Endothelial cell (in vitro differentiated cells): ENCODE measurements at regions not wholly inside any gene's neighbourhood (a gene's known extent, or its start where the extent isn't known, plus 50 kb on each side); places are given as distances from the start of the nearest gene placed in this dataset.

Experiments used
- DNase-seq: peaks from one replicate; pipeline ENCODE4 v3.0.0; 2021; ENCODE audit warnings: low spot score
- H3K27ac Mint-ChIP-seq: one replicate; pipeline ENCODE4 v1.8.0; 2021; ENCODE audit warnings: mixed read lengths, inconsistent platforms; ENCODE audit not compliant: unreplicated experiment
- H3K27me3 Mint-ChIP-seq: one replicate; pipeline ENCODE4 v1.8.0; 2021; ENCODE audit warnings: mild to moderate bottlenecking, moderate library complexity, mixed read lengths, inconsistent platforms; ENCODE audit not compliant: unreplicated experiment
- H3K36me3 Mint-ChIP-seq: one replicate; pipeline ENCODE4 v1.8.0; 2021; ENCODE audit warnings: mild to moderate bottlenecking, low read depth, mixed read lengths, inconsistent platforms; ENCODE audit not compliant: unreplicated experiment
- H3K4me1 Mint-ChIP-seq: one replicate; pipeline ENCODE4 v1.8.0; 2021; ENCODE audit warnings: mild to moderate bottlenecking, mixed read lengths, inconsistent platforms; ENCODE audit not compliant: unreplicated experiment
- H3K4me3 Mint-ChIP-seq: one replicate; pipeline ENCODE4 v1.8.0; 2021; ENCODE audit warnings: mild to moderate bottlenecking, mixed read lengths, inconsistent platforms; ENCODE audit not compliant: unreplicated experiment
- H3K9me3 Mint-ChIP-seq: one replicate; pipeline ENCODE4 v1.8.0; 2021; ENCODE audit warnings: mixed read lengths, inconsistent platforms; ENCODE audit not compliant: unreplicated experiment
- TF ChIP-seq, protein P1 (sequence below): fragments of 200-600 bp; sonication (generic); IDR thresholded peaks from one replicate; pipeline ENCODE4 v1.5.0; 2021; ENCODE audit warnings: antibody characterized with exemption; ENCODE audit not compliant: unreplicated experiment

DNA sequence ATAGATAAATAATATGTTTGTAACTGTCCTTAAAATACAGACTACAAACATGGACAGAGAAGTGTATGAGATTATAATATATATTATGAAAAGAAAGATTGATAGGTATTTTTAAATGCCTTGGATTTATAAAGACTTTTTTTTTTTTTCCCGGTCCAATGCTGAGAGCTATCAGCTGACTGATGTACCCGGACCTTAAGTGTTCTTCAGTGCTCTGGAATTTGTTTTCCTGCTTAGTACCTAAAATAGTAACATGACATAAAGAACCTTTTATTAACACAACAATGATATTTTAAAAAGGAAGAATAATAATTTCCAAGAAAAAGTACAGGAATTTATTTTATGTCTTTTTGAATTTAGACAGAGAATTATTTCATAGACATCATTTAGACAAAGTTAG lies 795.5 kb upstream of the PCDH9 start:
- no peaks in the 10 kb centered on the region for H3K27me3 Mint-ChIP-seq
- DNase-seq, result no peak
- TF ChIP-seq, protein P1, sequence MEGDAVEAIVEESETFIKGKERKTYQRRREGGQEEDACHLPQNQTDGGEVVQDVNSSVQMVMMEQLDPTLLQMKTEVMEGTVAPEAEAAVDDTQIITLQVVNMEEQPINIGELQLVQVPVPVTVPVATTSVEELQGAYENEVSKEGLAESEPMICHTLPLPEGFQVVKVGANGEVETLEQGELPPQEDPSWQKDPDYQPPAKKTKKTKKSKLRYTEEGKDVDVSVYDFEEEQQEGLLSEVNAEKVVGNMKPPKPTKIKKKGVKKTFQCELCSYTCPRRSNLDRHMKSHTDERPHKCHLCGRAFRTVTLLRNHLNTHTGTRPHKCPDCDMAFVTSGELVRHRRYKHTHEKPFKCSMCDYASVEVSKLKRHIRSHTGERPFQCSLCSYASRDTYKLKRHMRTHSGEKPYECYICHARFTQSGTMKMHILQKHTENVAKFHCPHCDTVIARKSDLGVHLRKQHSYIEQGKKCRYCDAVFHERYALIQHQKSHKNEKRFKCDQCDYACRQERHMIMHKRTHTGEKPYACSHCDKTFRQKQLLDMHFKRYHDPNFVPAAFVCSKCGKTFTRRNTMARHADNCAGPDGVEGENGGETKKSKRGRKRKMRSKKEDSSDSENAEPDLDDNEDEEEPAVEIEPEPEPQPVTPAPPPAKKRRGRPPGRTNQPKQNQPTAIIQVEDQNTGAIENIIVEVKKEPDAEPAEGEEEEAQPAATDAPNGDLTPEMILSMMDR, result no peak
- H3K27ac Mint-ChIP-seq, result no peak overlapping the region
- H3K36me3 Mint-ChIP-seq, result no peaks in the 10 kb centered on the region
- no peaks in the 10 kb centered on the region for H3K4me1 Mint-ChIP-seq
- no peaks in the 10 kb centered on the region for H3K9me3 Mint-ChIP-seq
- no peak overlapping the region for H3K4me3 Mint-ChIP-seq

DNA sequence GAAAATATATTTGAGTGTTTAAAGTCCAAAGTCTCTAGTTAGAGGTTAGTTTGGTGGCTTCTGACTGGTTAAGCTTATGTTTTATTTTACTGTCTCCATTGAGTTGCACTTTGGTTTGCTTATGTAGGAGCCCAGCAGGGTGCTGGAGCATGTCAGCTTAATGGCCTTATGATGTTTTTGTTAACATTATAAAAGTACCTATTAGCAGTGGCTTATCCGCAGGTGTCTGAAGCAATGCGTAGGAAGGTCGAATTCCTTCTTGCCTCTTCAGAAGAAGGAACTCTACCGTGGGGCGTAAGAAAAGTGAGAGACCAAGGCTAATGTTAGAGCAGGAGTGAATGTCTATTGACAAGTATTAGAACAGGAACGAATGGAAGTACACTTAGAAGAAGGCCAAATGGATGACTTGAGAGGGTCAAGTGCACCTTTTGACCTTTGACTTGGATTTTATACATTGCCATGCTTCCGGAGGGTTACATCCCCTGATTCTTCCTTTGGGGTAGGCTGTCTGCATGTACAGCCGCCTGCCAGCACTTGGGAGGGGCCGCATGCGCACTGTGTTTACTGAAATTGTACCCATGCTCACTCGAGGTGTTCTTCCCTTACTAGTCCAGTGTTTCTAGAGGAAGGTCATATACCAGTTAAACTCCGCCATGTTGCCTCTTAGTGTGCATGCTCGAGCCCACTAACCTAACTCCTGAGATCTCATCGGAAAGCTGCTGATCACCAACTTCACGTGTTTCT lies 793.9 kb upstream of the PCDH9 start:
- no peaks in the 10 kb centered on the region for H3K9me3 Mint-ChIP-seq
- no peak overlapping the region for H3K4me3 Mint-ChIP-seq
- H3K36me3 Mint-ChIP-seq, result no peaks in the 10 kb centered on the region
- H3K27me3 Mint-ChIP-seq, result no peaks in the 10 kb centered on the region
- no peak overlapping the region for H3K27ac Mint-ChIP-seq
- no peaks in the 10 kb centered on the region for H3K4me1 Mint-ChIP-seq
- TF ChIP-seq, protein P1, result no peak
- no peak for DNase-seq

DNA sequence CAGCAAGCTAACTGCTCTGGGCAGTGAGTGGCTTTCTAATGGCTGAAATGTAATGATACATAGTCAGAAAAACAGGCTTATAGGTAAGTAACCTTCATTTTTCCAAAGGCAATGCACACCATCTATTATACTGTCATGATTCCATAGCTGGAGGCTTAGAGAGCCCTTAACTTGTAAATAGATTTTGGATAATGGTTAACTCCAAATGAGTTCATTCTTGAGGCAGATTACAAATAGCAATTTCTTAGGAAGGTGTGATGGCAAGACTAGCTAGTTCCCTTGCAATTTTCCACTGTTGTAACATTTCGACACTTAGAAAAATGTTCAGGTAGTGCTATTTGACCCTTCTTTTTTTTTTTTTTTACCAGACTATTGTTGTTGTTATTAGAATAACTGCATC lies 789.8 kb upstream of the PCDH9 start:
- H3K4me1 Mint-ChIP-seq, result no peaks in the 10 kb centered on the region
- TF ChIP-seq, protein P1, result no peak
- H3K27me3 Mint-ChIP-seq, result no peaks in the 10 kb centered on the region
- no peak overlapping the region for H3K4me3 Mint-ChIP-seq
- DNase-seq, result no peak
- H3K9me3 Mint-ChIP-seq, result no peaks in the 10 kb centered on the region
- no peak overlapping the region for H3K27ac Mint-ChIP-seq
- no peaks in the 10 kb centered on the region for H3K36me3 Mint-ChIP-seq

DNA sequence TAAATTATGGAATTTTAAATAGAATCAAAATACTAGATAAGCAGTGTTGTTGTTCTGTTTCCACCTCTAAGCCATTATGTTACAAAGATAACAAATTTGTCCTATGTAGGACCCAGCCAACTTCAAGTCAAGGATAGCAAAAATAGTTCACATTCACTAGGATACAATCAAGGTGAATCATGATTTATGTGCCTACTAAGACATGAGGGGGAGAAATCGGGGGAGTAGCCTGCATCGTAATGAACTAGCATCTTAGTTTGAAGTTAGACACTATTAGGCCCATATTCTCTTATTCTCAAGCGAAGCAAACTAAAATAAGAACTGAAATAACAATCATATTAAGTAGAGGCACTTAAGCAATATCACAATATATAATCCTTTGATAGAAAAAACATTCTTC lies 779.4 kb upstream of the PCDH9 start:
- Mint-ChIP-seq H3K27me3 (no peaks in the 10 kb centered on the region), H3K4me1 (no peaks in the 10 kb centered on the region), H3K9me3 (no peaks in the 10 kb centered on the region), H3K27ac (no peak overlapping the region), H3K4me3 (no peak overlapping the region), H3K36me3 (no peaks in the 10 kb centered on the region)
- DNase-seq, result no peak
- TF ChIP-seq, protein P1, result no peak

DNA sequence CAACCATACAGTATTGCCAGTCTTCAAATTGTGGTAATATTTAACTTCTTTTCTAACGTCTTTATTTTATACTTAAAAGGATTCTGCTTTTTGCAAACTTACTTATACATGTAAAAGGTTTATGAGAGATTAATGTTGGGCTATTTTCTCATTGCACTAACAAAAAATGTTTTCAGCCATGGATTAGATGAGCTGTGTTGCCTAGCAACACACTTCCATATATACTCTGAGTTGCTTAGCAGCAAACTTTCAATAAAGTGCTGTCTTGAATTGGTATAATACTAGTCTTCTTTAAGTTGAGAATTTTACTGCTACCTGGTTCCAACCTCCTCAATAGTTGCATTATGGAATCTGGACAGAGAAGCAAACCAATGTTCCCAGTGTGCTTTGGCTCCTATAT lies 777.4 kb upstream of the PCDH9 start:
- no peaks in the 10 kb centered on the region for H3K27me3 Mint-ChIP-seq
- no peak for DNase-seq
- no peak overlapping the region for H3K4me3 Mint-ChIP-seq
- H3K4me1 Mint-ChIP-seq, result no peaks in the 10 kb centered on the region
- TF ChIP-seq, protein P1, result no peak
- no peaks in the 10 kb centered on the region for H3K36me3 Mint-ChIP-seq
- H3K27ac Mint-ChIP-seq, result no peak overlapping the region
- no peaks in the 10 kb centered on the region for H3K9me3 Mint-ChIP-seq
